GM18520 (cell line): ENCODE measurements at regions not wholly inside any gene's neighbourhood (a gene's known extent, or its start where the extent isn't known, plus 50 kb on each side); places are given as distances from the start of the nearest gene placed in this dataset.
"Not testable (repeated sequence)": the region's sequence is repeated elsewhere in the genome, so short reads cannot be mapped to it uniquely, and the experiment has no call there.

ENCODE experiments used
- ATAC-seq: cut with Tn5 transposase; IDR thresholded peaks from one replicate; pipeline ENCODE4 v1.9.1; 2021; ENCODE audit not compliant: unreplicated experiment

DNA sequence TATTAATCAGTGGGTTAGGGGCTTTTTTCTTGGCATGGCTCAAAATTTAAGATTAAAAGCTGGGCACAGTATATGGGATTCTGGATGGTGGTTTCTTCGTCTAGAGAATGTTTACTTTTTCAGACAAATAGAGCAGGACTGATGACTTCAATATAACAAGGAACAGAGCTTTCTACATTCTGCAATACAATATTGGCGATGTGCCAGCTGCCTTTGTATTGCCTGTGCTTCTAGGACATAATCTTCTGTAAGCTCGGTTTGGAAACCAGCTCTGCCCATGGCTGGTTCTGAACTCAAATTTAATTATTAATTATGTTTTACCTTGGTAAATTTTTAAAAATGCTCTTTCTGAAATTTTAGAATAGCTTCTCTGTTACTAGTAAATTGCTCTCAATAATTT lies 139.1 kb upstream of the TRPC4 start:
- ATAC-seq, result no peak

DNA sequence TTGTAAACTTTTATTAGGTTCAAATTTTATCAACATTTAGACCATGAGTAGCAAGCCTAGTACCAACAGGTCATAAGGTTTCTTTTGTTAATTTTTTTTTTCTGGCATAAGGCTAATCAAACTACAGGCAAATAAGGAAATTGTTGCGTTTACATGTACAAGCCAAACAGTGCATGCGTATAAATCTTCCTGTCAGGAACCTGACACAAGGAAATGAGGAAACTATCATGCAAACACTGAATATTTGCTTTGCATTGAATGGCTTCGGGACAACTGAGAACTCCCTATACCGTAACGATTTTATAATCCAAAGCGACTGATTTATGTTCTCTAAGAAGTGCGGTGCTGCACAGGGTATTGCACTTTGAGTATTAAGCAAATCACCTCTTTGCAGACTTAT lies 133.0 kb upstream of the TRPC4 start:
- no peak for ATAC-seq

DNA sequence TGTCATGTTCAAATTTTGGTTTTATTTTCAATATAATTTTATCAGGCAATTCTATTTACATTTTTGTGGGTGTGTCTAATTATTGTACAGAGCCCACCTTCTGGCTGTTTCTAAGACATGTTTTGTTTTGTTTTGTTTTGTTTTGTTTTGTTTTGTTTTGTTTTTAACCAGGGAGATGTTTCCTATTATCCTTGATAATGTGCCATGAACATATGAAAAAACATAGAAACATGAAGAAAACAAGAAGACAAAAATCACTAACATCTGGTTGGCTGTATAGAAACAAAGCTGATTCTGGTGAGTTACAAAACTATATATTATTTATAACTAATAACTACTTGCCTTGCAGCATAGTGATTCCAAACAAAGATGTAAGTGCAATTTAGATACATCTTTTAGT lies 128.1 kb upstream of the TRPC4 start:
- no peak for ATAC-seq

DNA sequence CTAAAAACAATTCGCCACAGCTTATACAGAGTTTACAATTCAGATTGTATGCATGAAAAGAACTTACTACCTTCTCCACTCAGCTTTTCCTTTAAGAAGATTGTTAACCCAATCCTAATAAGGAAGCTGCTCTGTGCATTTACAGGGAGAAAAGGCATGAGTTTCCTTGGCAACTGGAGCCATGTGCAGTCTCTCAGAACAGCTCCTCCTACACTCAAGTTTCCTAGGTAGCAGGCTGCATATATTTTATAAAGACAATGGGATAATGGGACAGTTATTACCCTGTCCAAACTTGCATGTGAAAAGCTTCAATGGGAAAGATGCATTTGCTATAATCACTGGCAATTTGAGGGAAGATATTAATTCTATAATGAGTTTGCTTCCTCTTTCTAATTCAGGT lies 125.5 kb upstream of the TRPC4 start:
- ATAC-seq, result no peak

DNA sequence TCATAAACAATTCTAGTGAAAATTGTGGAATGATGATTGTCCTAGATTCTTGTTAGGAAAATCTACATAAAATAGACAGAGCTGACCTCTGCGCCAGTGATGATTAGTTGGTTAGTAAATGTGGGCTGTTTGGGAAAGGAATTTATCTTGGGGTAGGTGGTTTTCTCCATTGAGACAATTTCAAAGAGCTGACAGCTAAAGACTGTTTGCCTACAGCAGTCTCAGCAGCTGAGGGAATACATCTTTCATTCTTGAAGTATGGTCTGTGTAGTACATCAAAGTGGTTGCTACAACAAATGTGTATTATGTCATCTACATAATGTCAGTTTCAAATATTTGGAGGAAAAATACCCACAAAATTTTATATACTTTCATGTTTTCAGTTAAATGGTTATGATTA lies 117.2 kb upstream of the TRPC4 start:
- no peak for ATAC-seq

DNA sequence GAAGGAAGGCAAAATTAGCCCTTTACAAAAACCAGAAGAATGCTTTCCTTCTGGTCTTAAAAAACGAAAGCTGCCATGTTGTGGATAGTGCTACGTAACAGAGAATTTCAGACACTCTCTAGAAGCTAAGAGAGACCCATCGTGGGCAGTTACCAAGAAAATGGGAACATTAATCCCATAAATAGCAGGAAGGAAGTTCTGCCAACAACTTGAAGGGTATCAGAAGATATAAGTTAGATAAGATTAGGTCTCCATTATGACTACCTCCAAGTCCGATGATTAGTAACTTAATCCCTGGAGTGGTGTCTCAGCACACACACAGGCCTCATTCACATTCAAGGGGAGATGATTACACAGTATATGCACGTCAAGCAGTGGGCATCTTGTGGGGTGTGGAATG lies 115.7 kb upstream of the TRPC4 start:
- no peak for ATAC-seq

DNA sequence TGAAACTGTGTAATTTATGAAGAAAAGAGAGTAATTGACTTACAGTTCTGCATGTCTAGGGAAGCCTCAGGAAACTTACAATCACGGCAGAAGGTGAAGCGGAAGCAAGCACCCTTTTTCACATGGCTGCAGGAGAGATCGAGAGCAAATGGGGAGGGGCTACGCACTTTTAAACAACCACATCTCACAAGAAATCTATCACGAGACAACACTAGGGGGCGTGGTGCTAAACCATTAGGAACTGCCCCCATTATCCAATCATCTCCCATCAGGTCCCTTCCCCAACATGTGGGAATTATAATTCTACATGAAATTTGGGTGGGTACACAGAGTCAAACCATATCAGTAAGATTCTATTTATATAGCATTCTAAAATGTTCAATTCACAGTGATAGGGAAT lies 114.8 kb upstream of the TRPC4 start:
- no peak for ATAC-seq

DNA sequence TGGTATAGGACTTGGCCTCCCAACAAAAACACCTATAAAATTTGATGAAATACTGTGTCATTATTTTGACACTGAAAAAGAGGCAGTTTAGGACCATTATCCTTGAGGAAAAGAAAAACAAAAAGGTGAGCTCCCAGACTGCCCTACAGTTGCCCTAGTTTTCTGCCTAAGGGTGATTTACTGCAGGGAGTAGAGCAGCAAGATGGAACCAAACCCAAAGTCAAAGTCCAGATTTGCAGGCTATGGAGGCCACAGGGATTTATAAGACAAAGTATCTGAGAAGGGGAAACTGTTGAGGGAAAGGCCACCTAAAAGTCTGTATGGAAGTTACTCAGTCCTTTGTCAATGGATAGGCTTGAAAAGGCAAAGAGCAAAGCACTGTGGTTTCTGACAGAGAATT lies 112.4 kb upstream of the TRPC4 start:
- no peak for ATAC-seq

DNA sequence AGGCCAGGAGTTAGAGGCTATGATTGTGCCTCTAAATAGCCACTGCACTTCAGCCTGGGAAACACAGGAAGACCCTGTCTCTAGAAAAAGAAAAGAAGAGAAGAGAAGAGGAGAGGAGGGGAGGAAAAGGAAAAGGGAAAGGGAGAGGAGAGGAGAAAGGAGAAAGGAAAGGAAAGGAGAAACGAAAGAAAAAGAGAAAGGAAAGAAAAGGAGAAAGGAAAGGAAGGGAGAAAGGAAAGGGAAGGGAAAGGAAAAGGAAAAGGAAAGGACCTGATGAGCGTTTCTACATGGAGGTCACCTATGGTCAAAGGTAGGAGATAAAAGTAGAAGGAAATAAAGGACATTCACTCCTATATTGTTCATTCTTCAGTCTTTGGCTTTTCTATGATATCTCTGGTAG lies 109.1 kb upstream of the TRPC4 start:
- ATAC-seq, result no peak

DNA sequence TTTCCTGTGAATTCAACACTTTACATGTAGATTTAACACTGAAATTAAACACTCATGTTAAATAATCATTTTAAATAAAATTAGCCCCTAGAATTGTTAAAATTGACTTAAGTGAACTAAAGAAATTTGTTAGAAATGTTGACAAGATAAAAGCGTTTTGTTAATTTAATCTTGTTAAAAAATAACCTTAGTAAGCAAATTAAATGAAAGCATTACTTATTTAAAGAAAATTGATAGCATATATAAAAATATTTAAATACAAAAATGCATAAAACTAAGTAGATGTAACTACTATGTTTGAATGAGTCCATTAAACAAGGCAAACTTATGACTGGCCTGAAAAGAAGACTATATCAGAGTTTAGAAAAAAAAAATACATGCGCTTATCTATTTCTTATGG lies 99.0 kb upstream of the TRPC4 start:
- ATAC-seq, result no peak

DNA sequence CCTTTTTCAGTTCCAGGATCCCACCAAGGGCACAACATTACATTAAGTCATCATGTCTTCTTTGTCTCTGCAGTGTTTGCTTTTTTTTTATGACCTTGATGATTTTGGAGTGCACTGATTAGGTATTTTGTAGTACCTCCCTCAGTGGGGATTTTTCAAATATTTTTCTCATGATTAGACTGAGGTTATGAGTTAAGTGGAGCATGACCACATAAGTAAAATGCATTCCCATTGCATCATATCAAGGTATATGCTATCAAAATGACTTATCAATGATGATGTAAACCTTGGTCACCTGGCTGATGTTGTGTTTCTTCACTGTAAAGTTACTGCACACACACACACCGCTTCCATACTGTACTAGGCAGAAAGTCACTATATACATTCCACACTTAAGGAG lies 96.7 kb upstream of the TRPC4 start:
- ATAC-seq, result no peak

DNA sequence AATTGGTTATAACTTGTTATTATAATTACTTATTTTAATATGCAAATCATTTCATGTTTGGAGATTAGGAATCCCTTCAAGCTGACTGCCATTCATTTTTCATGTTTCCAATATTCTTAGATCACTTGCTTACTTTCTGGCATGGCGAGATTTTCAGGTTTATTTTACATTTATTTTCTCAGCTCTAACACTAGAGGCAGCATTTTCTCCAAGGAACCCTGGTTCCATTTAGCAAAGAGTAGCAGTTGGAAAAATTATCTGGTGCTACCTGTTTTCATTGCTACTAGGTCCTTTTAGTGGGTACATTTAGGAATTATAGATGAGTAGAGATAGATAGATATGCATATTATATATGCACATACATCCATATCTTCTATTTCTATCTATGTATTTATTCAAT lies 90.9 kb upstream of the TRPC4 start:
- no peak for ATAC-seq

DNA sequence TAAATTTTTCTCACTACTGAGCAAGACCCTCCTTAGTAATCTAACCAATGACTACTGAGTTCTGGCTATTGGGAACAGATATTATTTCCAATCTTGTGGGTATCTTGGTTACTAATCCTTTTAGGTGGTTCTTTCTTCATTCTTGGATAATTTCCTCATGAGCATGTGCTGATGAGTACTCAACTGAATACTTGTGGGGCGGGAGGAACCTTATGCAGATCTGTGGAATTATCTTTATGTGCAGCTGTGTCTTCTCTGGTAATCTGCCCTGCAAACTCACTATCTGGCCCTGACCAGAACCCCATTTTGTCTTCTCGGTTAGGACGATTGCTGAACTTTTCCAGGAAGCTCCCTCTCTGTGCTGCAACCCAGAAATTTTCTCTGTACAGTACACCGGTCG lies 89.7 kb upstream of the TRPC4 start:
- no peak for ATAC-seq

DNA sequence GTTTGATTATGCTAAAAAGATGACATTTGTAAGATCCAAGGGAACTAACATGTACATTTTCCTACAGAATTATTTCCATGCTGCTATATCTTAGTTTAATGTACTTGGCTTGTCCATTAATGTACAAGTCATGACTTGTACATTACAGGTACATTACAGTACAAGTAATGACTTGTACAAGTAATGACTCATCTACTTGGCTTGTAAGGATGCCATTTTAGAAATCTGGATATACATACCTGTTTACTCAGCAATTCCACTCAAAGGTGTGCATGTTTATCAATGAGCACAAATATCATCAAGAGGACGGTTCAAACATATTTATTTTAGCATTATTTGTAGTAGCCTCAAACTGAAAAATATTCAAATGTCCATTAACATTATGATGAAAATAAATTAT lies 87.0 kb upstream of the TRPC4 start:
- no peak for ATAC-seq

DNA sequence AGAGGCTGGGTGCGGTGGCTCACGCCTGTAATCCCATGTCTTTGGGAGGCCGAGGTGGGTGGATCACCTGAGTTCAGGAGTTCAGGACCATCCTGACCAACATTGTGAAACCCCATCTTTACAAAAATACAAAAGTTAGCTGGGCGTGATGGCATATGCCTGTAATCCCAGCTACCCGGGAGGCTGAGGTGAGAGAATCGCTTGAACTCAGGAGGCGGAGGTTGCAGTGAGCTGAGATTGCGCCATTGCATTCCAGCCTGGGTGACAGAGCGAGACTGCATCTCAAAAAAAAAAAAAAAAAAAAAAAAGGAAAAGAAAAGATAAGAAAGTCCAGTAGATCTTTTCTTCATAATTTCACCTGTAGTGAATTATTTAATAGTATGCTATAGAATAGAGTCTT lies 85.0 kb upstream of the TRPC4 start:
- ATAC-seq, result not testable (repeated sequence)

DNA sequence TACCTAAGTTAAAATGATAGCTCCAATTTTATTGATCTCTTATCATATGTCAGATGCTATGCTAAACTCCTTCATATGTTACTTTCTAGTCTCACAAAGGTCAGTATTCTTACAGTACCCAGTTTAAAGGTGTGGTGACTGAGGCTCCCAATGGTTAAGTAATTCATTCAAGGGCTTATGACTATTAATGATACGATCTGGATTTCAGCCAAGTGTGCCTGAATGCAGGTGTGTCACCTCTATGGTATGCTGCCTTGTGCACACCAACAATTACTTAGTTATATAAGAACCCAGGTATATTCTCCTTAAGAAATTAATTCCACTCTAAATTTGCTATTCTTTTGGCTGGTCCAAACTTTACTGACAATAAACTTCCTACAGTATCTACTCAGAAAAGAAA lies 84.6 kb upstream of the TRPC4 start:
- no peak for ATAC-seq

DNA sequence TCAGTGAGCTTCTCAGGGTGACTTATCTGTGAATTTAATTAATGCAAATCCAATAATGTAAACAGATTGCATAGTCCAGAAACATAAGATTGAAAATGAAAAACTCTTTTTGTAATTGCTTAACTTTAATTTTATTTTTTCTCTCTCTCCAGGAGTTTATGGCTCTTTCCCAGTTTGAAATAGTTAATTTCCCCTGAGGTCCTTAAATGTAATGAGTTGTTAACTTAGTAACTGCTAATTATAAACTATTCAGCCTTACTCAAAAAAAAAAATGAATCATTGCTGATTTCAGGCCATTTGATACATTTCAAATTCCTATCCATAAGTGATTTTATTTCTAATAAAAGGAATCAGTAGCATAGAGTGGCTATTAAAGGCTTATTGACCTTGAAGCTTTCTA lies 84.1 kb upstream of the TRPC4 start:
- no peak for ATAC-seq

DNA sequence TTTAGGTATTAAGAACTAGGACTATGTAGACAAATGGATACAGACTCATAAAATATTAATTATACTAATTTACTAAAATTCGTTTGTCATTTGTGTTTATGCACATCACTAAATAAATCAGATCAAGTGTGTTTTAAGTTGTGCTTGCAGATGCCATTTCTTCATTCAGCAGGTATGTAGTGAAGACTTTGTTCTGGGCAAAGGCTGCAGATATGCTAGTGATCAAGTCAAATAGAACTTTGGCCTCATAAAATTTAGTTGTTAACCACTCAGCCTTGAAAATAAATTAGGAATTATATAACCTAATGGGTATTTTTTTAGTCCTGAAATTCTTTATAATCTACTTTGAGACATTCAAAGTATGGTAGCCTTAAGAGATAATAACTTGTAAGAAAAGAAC lies 80.4 kb upstream of the TRPC4 start:
- ATAC-seq, result no peak

DNA sequence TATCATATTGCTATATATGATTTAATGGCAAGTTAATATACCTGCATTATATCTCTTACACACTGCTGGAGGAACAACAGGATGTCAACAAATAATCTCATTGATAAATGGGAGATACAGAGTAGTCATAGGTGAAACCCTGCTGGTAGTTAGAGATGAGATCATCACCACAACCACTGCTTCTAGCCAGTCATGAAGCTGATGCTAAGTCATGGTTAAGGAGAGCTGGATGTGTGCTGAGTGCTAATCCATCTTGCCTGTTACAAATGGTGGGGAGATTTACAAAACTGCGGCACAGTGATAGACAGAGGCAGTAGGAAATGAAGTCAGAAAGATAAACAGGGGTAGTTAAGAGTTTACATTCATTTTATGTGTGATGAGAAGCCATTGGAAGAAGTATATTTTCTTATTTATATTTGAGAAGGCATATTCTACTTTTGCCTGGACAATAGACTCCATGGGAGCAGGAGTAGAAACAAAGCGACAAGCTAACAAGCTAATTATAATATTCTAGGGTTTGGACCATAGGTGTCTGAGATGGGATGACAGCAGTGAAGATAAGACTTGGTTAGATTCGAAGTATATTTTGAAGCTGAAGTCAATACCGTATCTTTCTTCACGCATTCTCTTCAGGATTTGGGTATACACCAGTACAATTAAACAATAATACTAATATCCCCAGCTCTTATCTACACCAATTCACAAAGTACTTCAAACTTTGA lies 78.0 kb upstream of the TRPC4 start:
- no peak for ATAC-seq

DNA sequence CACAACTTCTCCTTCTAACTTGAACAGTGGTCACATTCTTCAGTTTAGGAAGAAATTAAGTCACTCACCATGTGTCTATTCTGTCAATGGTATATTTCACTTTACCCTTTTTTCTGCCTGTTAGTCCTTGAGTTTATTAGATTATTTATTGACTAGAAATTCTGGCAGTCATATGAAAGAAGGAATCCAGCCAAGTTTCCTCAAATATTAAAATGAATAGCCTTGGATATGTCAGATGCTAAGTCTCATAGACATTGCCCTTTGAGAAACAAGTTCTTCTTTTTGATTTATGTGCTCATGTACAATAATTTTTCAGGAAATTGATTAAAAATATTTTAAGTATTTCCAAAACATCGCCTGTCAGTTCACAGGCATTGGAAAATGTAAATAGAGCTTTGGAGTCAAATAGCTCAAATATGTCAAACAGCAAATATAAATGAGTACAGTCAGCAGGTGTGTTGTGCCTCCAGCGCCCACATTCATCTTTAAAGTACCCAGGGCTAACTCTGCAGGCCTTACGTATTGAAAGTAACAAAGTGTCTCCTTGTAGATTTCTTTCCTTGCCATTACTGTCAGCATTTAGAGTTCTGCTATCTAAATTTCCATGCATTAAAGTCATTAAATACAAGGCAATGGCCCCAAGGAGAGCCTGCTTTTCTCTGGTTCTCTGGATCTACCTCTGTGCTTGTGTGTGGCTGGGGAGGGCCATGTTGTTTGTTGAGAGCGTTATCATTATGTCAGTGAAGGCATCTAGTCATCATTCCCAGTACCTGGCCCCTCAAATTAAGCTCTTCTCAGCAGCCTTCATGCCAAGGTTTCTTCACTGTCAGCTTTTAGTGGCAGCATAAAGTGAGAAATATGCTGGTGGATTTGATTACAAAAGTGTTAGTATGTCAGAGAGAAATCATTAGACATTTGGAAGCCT lies 76.3 kb upstream of the TRPC4 start:
- ATAC-seq, result no peak

DNA sequence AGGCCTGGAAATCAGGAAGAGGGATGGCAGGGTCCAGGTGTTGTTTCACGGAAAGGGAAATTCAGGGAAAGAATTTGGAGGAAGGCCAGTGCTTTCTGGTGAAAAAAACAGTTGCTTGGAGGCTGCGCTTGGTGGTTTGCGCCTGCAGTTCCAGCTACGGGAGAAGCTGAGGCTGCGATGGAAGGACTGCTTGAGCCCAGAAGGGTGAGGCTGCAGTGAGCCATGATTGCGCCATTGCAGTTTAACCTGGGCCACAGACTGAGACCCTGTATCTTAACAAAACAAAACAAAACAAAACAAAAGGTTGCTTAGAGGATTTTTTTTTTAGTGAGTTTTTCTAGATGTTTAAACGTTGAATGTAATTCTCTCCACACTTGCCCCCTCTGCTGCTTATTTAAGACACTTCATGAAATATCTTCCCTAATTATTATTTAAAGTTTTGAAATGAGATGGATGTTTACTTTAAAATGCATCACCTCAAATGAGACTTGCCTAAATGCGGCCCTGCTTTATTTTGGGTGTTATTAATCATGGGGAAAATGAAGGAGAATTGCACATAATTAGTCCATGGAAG lies 75.4 kb upstream of the TRPC4 start:
- no peak for ATAC-seq
